ENCODE measurements at regions not wholly inside any gene's neighbourhood (a gene's known extent, or its start where the extent isn't known, plus 50 kb on each side); places are given as distances from the start of the nearest gene placed in this dataset.

DNA sequence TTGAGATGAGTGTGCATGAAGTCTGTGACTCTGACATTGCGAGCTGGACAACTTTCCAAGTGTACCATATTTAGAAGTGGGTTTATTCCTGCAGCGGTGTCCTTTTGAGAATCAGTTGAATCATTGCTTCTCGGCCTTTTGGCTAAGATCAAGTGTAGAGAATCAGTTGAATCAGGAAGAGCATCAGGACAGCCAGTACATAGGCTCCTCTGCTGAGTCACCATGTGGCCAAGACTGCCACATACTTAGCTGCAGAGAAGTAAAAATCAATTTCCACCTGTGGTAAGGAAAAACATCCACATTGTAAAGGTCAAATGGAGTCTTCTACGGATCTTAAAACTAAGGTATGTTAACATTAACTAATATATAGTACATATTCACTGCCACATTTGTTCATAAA, 428.4 kb upstream of the MARCKS start:
- Histone ChIP-seq H2BK5ac (ENCODE audit: low read depth, low read length, poor library complexity, severe bottlenecking) (no peak overlapping the region), H2BK120ac (ENCODE audit: low read depth, low read length) (no peak overlapping the region), H3K9me3 (ENCODE audit: control insufficient read depth, low read length) (no peaks in the 10 kb centered on the region), H3K23ac (ENCODE audit: low read length in 2 of 2) (no peak overlapping the region), H4K91ac (ENCODE audit: low read length) (no peak overlapping the region), H3K79me1 (replicated peaks; ENCODE audit: low read length, poor library complexity, severe bottlenecking) (no peaks in the 10 kb centered on the region), H3K4ac (ENCODE audit: low read depth in 1 of 2, low read length in 2 of 2) (no peak overlapping the region), H3K14ac (ENCODE audit: low read length in 2 of 2) (no peak overlapping the region), H4K8ac (ENCODE audit: low read length) (no peak overlapping the region), H2BK15ac (ENCODE audit: low read depth, poor library complexity, severe bottlenecking) (no peak overlapping the region), H2AFZ (ENCODE audit: low read depth, low read length) (no peak overlapping the region), H2AK5ac (ENCODE audit: low read length, severe bottlenecking) (no peak overlapping the region), H3K4me1 (ENCODE audit: control insufficient read depth, insufficient read depth, low read depth, low read length) (no peaks in the 10 kb centered on the region), H3K4me3 (ENCODE audit: insufficient read depth in 1 of 2, low read depth in 1 of 2, low read length in 2 of 2) (no peak overlapping the region), H3K27ac (ENCODE audit: low read length, poor library complexity, severe bottlenecking) (no peak overlapping the region), H3K36me3 (ENCODE audit: control insufficient read depth in 1 of 2, insufficient read depth in 2 of 2, low read depth in 1 of 2, low read length in 2 of 2) (no peaks in the 10 kb centered on the region), H3K9ac (ENCODE audit: low read length) (no peak overlapping the region), H3K4me2 (ENCODE audit: low read length, poor library complexity, severe bottlenecking) (no peak overlapping the region), H3K27me3 (ENCODE audit: control insufficient read depth in 1 of 2, insufficient read depth in 1 of 2, low read length in 2 of 2) (no peaks in the 10 kb centered on the region), H2BK12ac (ENCODE audit: low read length in 2 of 2) (no peak overlapping the region), H3K18ac (ENCODE audit: low read depth in 1 of 2, low read length in 2 of 2) (no peak overlapping the region)
- WGBS, result 92% methylated on average over 3 of the region's 4 CpGs
- DNase-seq, result peak; percentile 32

DNA sequence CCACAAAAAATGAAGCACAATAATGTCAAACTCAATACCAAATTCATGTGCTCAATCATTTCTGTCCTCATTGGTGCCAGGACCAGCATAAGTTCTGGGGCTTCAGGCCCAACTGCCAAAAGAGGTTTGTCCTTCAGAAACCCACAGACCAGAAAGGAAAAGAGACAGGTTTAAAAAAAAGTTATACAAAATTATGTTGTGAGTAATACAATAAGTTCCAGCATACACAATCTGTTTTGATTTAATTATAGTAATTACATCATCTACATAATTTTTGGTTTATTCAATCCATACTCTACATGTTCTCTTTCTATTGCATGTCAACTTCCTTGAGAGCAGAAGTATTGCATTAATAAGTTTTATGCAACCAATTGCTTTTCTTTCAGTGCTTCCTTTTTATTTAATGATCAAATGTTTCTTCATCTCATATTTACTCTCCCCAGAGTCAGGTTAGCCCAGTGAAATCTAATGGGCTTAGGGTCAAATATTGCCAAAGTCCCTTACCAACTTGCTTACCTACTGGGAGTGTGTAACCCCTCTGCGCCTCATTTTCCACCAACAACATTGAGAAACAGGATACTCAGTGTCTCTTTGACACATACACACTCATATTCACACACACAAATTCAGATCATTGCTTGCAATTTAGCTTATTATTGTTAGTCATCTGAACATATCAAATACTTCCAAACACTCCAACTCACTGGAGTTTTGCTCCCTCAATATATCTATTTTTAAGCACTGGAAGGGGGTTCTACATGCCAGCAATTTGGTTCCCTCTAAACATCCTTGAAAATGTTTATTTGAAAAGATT, 424.4 kb upstream of the MARCKS start:
- no peaks in the 10 kb centered on the region for H3K36me3 ChIP-seq (ENCODE audit: control insufficient read depth in 1 of 2, insufficient read depth in 2 of 2, low read depth in 1 of 2, low read length in 2 of 2)
- H2BK15ac ChIP-seq (ENCODE audit: low read depth, poor library complexity, severe bottlenecking), result no peak overlapping the region
- no peak overlapping the region for H3K4me2 ChIP-seq (ENCODE audit: low read length, poor library complexity, severe bottlenecking)
- DNase-seq, result no peak
- H2BK5ac ChIP-seq (ENCODE audit: low read depth, low read length, poor library complexity, severe bottlenecking), result no peak overlapping the region
- no peaks in the 10 kb centered on the region for H3K79me1 ChIP-seq (replicated peaks; ENCODE audit: low read length, poor library complexity, severe bottlenecking)
- no peak overlapping the region for H2AFZ ChIP-seq (ENCODE audit: low read depth, low read length)
- no peak overlapping the region for H3K27ac ChIP-seq (ENCODE audit: low read length, poor library complexity, severe bottlenecking)
- WGBS, result 89% methylated on average over 1 of the region's 1 CpG
- H3K4me1 ChIP-seq (ENCODE audit: control insufficient read depth, insufficient read depth, low read depth, low read length), result no peaks in the 10 kb centered on the region
- H3K27me3 ChIP-seq (ENCODE audit: control insufficient read depth in 1 of 2, insufficient read depth in 1 of 2, low read length in 2 of 2), result no peaks in the 10 kb centered on the region
- H3K9me3 ChIP-seq (ENCODE audit: control insufficient read depth, low read length), result no peaks in the 10 kb centered on the region
- H3K14ac ChIP-seq (ENCODE audit: low read length in 2 of 2), result no peak overlapping the region
- no peak overlapping the region for H2AK5ac ChIP-seq (ENCODE audit: low read length, severe bottlenecking)
- H3K9ac ChIP-seq (ENCODE audit: low read length), result peak overlapping the region; percentile 39
- peak overlapping the region in 1 of 2 experiments; percentile 29 for H2BK12ac ChIP-seq (ENCODE audit: low read length in 2 of 2)
- H3K23ac ChIP-seq (ENCODE audit: low read length in 2 of 2), result no peak overlapping the region
- peak overlapping the region in 1 of 2 experiments; percentile 64 for H3K4ac ChIP-seq (ENCODE audit: low read depth in 1 of 2, low read length in 2 of 2)
- no peak overlapping the region for H2BK120ac ChIP-seq (ENCODE audit: low read depth, low read length)
- no peak overlapping the region for H4K91ac ChIP-seq (ENCODE audit: low read length)
- H4K8ac ChIP-seq (ENCODE audit: low read length), result no peak overlapping the region
- peak overlapping the region in 1 of 2 experiments; percentile 34 for H3K4me3 ChIP-seq (ENCODE audit: insufficient read depth in 1 of 2, low read depth in 1 of 2, low read length in 2 of 2)
- no peak overlapping the region for H3K18ac ChIP-seq (ENCODE audit: low read depth in 1 of 2, low read length in 2 of 2)

DNA sequence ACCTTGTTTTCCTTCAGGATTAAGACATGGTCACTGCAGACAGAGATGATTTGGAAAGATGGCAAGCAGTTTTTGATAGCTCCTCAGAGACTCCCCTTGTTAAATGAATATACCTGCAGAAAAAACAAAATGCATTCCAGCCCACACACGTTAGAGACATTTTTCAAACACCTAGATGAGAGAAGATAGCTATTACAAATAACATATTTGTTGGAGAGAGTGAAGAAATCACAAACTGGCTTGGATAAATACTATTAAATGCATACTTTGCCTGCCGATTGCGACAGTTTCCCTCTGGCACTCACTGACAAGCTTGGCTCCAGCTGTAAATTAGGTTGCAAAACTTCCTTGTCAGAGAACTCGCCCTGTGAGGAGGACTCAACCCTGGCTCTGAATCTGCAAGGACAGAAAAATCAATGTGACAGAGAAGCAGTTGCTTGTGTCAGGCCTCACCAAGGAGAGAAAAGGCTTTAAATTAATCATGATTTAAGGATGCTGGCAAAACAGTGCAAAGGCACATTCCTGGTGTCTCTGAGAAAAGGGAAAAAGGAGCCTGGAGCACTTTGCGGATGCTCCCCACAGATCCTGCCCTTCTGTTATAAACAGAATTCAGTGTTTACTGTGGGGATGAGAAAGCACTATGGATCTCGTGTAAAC, 423.7 kb upstream of the MARCKS start:
- Histone ChIP-seq H2AK5ac (ENCODE audit: low read length, severe bottlenecking) (no peak overlapping the region), H3K23ac (ENCODE audit: low read length in 2 of 2) (no peak overlapping the region), H2AFZ (ENCODE audit: low read depth, low read length) (no peak overlapping the region)

DNA sequence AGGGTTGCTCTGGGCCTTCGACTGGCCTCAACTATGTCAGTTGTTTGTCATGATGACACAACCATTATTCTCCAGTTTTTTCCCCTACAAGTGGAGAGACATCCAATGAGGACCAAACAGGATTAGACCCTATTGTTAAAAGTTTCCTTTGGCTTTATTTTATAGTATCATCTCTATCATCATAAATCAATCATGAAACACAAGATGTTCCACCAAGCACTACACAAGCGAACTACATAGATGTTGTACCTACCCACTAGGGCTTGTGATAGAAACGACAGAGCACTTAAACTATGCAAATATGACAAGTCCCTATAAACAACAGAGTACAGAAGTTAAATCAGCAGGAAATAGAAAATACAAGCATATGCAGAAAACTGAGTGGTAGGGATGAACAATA, 422.5 kb upstream of the MARCKS start:
- Histone ChIP-seq H3K4me2 (ENCODE audit: low read length, poor library complexity, severe bottlenecking) (no peak overlapping the region), H3K9me3 (ENCODE audit: control insufficient read depth, low read length) (no peaks in the 10 kb centered on the region), H3K4me3 (ENCODE audit: insufficient read depth in 1 of 2, low read depth in 1 of 2, low read length in 2 of 2) (no peak overlapping the region), H3K27ac (ENCODE audit: low read length, poor library complexity, severe bottlenecking) (no peak overlapping the region), H3K4ac (ENCODE audit: low read depth in 1 of 2, low read length in 2 of 2) (peak overlapping the region; percentile 45 to 57), H3K18ac (ENCODE audit: low read depth in 1 of 2, low read length in 2 of 2) (peak overlapping the region; percentile 7 to 91), H3K27me3 (ENCODE audit: control insufficient read depth in 1 of 2, insufficient read depth in 1 of 2, low read length in 2 of 2) (no peaks in the 10 kb centered on the region), H2BK15ac (ENCODE audit: low read depth, poor library complexity, severe bottlenecking) (no peak overlapping the region), H4K91ac (ENCODE audit: low read length) (no peak overlapping the region), H2BK5ac (ENCODE audit: low read depth, low read length, poor library complexity, severe bottlenecking) (no peak overlapping the region), H3K79me1 (replicated peaks; ENCODE audit: low read length, poor library complexity, severe bottlenecking) (no peaks in the 10 kb centered on the region), H3K36me3 (ENCODE audit: control insufficient read depth in 1 of 2, insufficient read depth in 2 of 2, low read depth in 1 of 2, low read length in 2 of 2) (no peaks in the 10 kb centered on the region), H3K23ac (ENCODE audit: low read length in 2 of 2) (no peak overlapping the region), H4K8ac (ENCODE audit: low read length) (no peak overlapping the region), H2AFZ (ENCODE audit: low read depth, low read length) (no peak overlapping the region), H2AK5ac (ENCODE audit: low read length, severe bottlenecking) (no peak overlapping the region), H2BK120ac (ENCODE audit: low read depth, low read length) (peak overlapping the region; percentile 82), H3K4me1 (ENCODE audit: control insufficient read depth, insufficient read depth, low read depth, low read length) (no peaks in the 10 kb centered on the region), H2BK12ac (ENCODE audit: low read length in 2 of 2) (peak overlapping the region; percentile 66 to 91), H3K9ac (ENCODE audit: low read length) (no peak overlapping the region), H3K14ac (ENCODE audit: low read length in 2 of 2) (no peak overlapping the region)
- 90% methylated on average over 1 of the region's 3 CpGs for WGBS
- DNase-seq, result no peak

More for the DNA sequence above, 423.7 kb upstream of the MARCKS start:
- Histone ChIP-seq H3K27ac (ENCODE audit: low read length, poor library complexity, severe bottlenecking) (no peak overlapping the region), H3K4me3 (ENCODE audit: insufficient read depth in 1 of 2, low read depth in 1 of 2, low read length in 2 of 2) (peak overlapping the region in 1 of 2 experiments; percentile 34), H3K4ac (ENCODE audit: low read depth in 1 of 2, low read length in 2 of 2) (no peak overlapping the region), H4K91ac (ENCODE audit: low read length) (no peak overlapping the region), H3K14ac (ENCODE audit: low read length in 2 of 2) (no peak overlapping the region), H2BK15ac (ENCODE audit: low read depth, poor library complexity, severe bottlenecking) (no peak overlapping the region), H4K8ac (ENCODE audit: low read length) (no peak overlapping the region), H3K4me1 (ENCODE audit: control insufficient read depth, insufficient read depth, low read depth, low read length) (no peaks in the 10 kb centered on the region), H3K36me3 (ENCODE audit: control insufficient read depth in 1 of 2, insufficient read depth in 2 of 2, low read depth in 1 of 2, low read length in 2 of 2) (no peaks in the 10 kb centered on the region), H2BK120ac (ENCODE audit: low read depth, low read length) (no peak overlapping the region), H3K9me3 (ENCODE audit: control insufficient read depth, low read length) (no peaks in the 10 kb centered on the region), H3K18ac (ENCODE audit: low read depth in 1 of 2, low read length in 2 of 2) (no peak overlapping the region), H3K4me2 (ENCODE audit: low read length, poor library complexity, severe bottlenecking) (no peak overlapping the region), H2BK12ac (ENCODE audit: low read length in 2 of 2) (no peak overlapping the region), H2BK5ac (ENCODE audit: low read depth, low read length, poor library complexity, severe bottlenecking) (no peak overlapping the region), H3K27me3 (ENCODE audit: control insufficient read depth in 1 of 2, insufficient read depth in 1 of 2, low read length in 2 of 2) (no peaks in the 10 kb centered on the region), H3K79me1 (replicated peaks; ENCODE audit: low read length, poor library complexity, severe bottlenecking) (no peaks in the 10 kb centered on the region), H3K9ac (ENCODE audit: low read length) (peak overlapping the region; percentile 59)
- 9% methylated on average over 5 of the region's 6 CpGs for WGBS
- peak; percentile 92 for DNase-seq

Data from mesenchymal stem cell (in vitro differentiated cells and primary cell).